Erythroblast (primary cell): ENCODE measurements at regions not wholly inside any gene's neighbourhood (a gene's known extent, or its start where the extent isn't known, plus 50 kb on each side); places are given as distances from the start of the nearest gene placed in this dataset.

Source experiments
- GATA1 ChIP-seq: IDR thresholded peaks from 2 replicates; pipeline ENCODE4 v1.6.1; 2011; ENCODE audit warnings: low read depth, mild to moderate bottlenecking, control low read depth, low read length, moderate library complexity
- POLR2A ChIP-seq: IDR thresholded peaks from 2 replicates; pipeline ENCODE4 v1.6.1; 2011; ENCODE audit warnings: mild to moderate bottlenecking, low read length

GRCh38 chr7:152967958-152968357 lies 208.4 kb downstream of the ACTR3B start:
- no peak for TF ChIP-seq GATA1
- no peak for TF ChIP-seq POLR2A
